C4-2B (cell line): ENCODE measurements at regions not wholly inside any gene's neighbourhood (a gene's known extent, or its start where the extent isn't known, plus 50 kb on each side); places are given as distances from the start of the nearest gene placed in this dataset.

Source experiments
- H3K27ac ChIP-seq: fragments of 450-650 bp; 2 replicates; pipeline ENCODE4 v1.5.1; 2017
- ZFX ChIP-seq: fragments of 450-650 bp; IDR thresholded peaks from 2 replicates; pipeline ENCODE4 v1.6.1; 2017
- TF ChIP-seq, protein P1 (sequence below): fragments of 450-650 bp; conservative IDR thresholded peaks from 2 replicates; pipeline ENCODE4 v1.5.1; 2017; ENCODE audit warnings: mild to moderate bottlenecking

DNA sequence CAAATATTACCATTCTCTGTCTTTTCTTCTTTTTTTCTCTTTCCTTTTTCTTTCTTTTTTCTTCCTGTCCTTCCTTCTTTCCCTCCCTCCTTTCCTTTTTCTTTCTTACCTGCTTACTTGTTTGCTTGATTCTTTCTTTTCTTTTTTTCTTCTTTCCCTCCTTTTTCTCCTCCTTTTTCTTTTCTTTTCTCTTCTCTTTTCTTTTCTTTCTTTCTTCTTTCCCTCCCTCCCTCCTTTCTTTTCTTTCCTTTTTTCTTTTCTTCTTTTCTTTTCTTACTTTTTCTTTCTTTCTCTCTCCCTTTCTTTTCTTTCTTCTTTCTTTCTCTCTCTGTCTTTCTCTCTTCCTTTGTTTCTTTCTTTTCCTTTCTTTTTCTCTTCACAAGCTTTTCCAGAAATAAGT is 697.4 kb upstream of the ADGRL3 start:
- no peak overlapping the region for H3K27ac ChIP-seq
- TF ChIP-seq, protein P1, sequence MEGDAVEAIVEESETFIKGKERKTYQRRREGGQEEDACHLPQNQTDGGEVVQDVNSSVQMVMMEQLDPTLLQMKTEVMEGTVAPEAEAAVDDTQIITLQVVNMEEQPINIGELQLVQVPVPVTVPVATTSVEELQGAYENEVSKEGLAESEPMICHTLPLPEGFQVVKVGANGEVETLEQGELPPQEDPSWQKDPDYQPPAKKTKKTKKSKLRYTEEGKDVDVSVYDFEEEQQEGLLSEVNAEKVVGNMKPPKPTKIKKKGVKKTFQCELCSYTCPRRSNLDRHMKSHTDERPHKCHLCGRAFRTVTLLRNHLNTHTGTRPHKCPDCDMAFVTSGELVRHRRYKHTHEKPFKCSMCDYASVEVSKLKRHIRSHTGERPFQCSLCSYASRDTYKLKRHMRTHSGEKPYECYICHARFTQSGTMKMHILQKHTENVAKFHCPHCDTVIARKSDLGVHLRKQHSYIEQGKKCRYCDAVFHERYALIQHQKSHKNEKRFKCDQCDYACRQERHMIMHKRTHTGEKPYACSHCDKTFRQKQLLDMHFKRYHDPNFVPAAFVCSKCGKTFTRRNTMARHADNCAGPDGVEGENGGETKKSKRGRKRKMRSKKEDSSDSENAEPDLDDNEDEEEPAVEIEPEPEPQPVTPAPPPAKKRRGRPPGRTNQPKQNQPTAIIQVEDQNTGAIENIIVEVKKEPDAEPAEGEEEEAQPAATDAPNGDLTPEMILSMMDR: no peak
- no peak for TF ChIP-seq ZFX

DNA sequence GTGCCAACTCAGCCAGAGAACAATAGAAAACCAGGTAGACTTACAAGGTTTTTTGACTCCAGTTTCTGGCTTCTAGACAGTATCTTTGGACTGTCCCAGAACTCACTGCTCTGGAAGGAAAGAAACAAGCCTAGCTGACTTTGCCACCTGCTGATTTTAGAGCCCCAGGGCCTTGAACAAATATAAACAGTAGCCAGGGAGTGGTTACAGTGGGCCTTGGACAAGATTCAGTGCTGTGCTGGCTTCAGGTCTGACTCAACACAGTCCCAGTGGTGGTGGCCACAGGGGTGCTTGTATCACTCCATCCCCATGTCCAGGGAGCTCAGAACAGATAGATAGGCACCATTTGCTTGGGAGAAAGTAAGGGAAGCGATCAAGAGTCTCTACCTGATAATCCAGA is 694.1 kb upstream of the ADGRL3 start:
- H3K27ac ChIP-seq: no peak overlapping the region
- TF ChIP-seq, protein P1: no peak
- no peak for TF ChIP-seq ZFX

DNA sequence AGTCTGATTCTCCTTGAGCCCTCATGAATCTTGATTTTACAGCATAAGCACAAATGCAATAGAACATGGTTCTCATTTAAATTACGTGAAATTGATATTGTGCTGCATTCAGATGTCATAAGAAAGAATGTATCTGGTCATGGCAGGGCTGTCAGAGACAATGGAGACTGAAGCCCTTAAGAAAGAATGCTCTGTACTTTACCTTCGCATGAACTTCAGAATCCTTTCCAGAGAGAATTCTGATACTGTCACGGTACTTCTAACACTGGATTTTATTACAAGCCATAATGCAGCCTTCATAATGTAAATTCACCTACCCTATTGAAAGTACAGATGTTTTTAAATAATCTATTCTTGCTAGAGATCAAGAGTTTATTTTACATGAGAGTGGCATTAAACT is 677.9 kb upstream of the ADGRL3 start:
- TF ChIP-seq ZFX: no peak
- TF ChIP-seq, protein P1: no peak
- no peak overlapping the region for H3K27ac ChIP-seq

DNA sequence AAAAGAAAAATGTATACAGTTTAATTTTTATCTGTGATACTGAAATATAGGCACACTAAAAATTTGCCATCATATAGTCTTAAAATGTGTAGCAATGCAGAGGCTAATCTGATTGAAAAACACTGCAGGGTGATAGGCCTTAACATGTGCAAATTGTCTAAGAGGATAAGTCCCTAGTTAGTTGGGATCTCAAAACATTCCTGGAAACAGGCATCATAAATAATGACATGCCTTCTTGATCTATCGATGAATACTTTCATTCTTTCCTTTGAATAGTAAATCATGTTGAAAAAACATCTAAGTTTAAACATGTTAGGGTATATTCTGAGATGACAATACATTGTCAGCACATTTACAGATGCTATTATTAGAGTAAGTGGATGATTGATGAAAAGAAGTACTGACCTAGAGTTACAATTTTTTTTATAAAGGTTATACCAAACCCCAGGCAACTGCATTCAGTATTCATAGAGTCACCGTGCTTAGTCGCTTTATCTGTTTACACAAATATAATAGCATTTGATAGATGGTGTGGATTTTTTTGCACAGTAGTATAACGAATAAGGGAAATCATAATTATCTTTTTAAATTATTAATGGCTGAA is 668.2 kb upstream of the ADGRL3 start:
- no peak overlapping the region for H3K27ac ChIP-seq
- TF ChIP-seq, protein P1: no peak
- TF ChIP-seq ZFX: no peak

DNA sequence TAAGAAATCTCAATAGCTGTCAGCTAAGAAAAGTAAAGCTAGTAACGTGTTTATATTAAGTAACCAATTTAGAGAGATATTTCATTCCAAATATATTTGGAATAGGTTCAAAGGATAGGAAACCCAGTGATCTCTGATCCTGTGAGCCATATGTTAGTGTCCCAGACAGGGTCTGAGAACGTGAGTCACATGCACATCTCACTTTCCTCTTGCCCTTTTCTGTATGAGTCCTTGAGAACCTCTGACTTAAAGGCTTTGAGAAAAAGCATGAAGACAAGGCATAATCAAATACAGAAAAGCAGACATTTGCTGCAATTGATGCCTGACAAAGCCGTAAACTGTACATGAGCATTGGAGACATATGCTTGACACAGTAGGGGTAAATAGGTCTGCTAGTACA is 655.1 kb upstream of the ADGRL3 start:
- no peak overlapping the region for H3K27ac ChIP-seq
- TF ChIP-seq ZFX: no peak
- TF ChIP-seq, protein P1: no peak

DNA sequence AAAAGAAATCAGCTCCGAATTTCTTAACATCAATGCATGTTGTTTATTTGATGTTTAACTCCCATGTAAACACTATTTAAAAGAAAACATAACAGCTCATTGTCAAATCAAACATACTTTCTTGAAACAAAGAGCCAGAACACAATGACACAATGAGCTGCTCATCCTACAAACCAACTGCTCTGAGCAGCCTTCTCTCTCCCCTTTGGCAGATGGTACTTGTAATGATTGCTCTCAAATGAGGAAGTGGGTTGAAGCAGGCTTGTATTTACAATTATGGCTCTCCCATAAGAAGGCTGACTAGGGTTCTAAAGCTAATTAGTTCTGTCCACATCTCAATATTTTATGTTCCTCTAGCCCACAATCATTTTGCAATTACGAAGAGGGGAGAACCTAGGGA is 637.8 kb upstream of the ADGRL3 start:
- H3K27ac ChIP-seq: no peak overlapping the region
- TF ChIP-seq, protein P1: no peak
- TF ChIP-seq ZFX: no peak

DNA sequence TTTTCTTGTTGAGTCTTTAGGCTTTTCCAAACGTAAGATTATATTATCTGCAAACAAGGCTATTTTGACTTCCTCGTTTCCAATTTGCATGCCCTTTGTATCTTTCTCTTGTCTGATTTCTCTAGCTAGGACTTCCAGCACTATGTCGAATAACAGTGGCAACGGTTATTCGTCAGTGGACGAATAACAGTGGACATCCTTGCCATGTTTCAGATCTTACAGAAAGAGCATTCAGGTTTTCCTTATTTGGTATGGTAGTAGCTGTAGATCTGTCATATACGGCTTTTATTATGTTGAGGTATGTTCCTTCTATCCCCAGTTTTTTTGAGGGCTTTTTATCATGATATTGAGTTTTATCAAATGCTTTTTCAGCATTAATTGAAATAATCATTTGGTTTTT is 634.6 kb upstream of the ADGRL3 start:
- no peak overlapping the region for H3K27ac ChIP-seq
- TF ChIP-seq, protein P1: no peak
- no peak for TF ChIP-seq ZFX
